ENCODE measurements at regions not wholly inside any gene's neighbourhood (a gene's known extent, or its start where the extent isn't known, plus 50 kb on each side); places are given as distances from the start of the nearest gene placed in this dataset.
"Not testable (repeated sequence)": the region's sequence is repeated elsewhere in the genome, so short reads cannot be mapped to it uniquely, and the experiment has no call there.

- Histone ChIP-seq H3K27me3 (no peaks in the 10 kb centered on the region), H4K20me1 (ENCODE audit: insufficient read depth, poor library complexity, severe bottlenecking) (no peaks in the 10 kb centered on the region), H3K36me3 (replicated peaks; ENCODE audit: insufficient read depth, low read depth) (no peaks in the 10 kb centered on the region), H3K4me3 (no peak overlapping the region), H3K9me3 (ENCODE audit: low read depth) (no peaks in the 10 kb centered on the region), H2AFZ (no peak overlapping the region), H3K4me1 (ENCODE audit: insufficient read depth) (peaks cover 5% of the 10 kb centered on the region), H3K79me2 (no peaks in the 10 kb centered on the region), H3K4me2 (no peak overlapping the region), H3K27ac (no peak overlapping the region), H3K9me2 (replicated peaks; ENCODE audit: insufficient read depth) (no peaks in the 10 kb centered on the region)
- DNase-seq (ENCODE audit: low spot score) = no peak
- WGBS (ENCODE audit: low lambda C conversion rate, missing lambda C conversion rate) = 95% methylated on average over 4 of the region's 4 CpGs
- no peak for TF ChIP-seq EZH2phosphoT487 (IDR thresholded peaks at IDR 0.05; ENCODE audit: low read depth, severe bottlenecking, unreplicated experiment)
- TF ChIP-seq EZH2 (IDR thresholded peaks at IDR 0.05; ENCODE audit: borderline replicate concordance) = no peak
- TF ChIP-seq, protein P1, sequence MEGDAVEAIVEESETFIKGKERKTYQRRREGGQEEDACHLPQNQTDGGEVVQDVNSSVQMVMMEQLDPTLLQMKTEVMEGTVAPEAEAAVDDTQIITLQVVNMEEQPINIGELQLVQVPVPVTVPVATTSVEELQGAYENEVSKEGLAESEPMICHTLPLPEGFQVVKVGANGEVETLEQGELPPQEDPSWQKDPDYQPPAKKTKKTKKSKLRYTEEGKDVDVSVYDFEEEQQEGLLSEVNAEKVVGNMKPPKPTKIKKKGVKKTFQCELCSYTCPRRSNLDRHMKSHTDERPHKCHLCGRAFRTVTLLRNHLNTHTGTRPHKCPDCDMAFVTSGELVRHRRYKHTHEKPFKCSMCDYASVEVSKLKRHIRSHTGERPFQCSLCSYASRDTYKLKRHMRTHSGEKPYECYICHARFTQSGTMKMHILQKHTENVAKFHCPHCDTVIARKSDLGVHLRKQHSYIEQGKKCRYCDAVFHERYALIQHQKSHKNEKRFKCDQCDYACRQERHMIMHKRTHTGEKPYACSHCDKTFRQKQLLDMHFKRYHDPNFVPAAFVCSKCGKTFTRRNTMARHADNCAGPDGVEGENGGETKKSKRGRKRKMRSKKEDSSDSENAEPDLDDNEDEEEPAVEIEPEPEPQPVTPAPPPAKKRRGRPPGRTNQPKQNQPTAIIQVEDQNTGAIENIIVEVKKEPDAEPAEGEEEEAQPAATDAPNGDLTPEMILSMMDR (IDR thresholded peaks at IDR 0.05; ENCODE audit: poor library complexity) = no peak
Observed at GRCh38 chr1:181981821-181982220, 79.7 kb downstream of the ZNF648 start.

DNA sequence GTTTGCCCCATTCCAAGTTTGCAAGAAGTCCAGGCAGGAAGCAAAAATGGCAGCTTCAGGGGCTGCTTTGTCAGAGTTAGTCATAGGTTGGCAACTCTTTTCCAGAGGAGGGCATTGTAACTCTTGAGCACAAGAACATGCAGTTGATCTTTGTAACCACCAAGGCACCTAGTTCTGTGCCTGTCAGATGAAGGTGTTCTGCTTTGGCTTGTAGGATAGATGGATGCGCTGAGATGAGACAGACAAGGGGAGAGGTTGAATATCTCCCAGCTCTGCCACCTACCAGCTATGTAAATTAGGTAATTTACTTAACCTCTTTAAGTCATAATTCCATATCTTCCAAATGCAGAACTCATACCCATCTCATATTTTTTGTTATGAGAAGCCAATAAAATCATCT is 89.3 kb downstream of the ZNF648 start:
- no peaks in the 10 kb centered on the region for H3K9me3 ChIP-seq (ENCODE audit: low read depth)
- H3K36me3 ChIP-seq (replicated peaks; ENCODE audit: insufficient read depth, low read depth) = no peaks in the 10 kb centered on the region
- no peaks in the 10 kb centered on the region for H3K27me3 ChIP-seq
- no peaks in the 10 kb centered on the region for H3K79me2 ChIP-seq
- no peak for TF ChIP-seq EZH2 (IDR thresholded peaks at IDR 0.05; ENCODE audit: borderline replicate concordance)
- no peak for TF ChIP-seq EZH2phosphoT487 (IDR thresholded peaks at IDR 0.05; ENCODE audit: low read depth, severe bottlenecking, unreplicated experiment)
- TF ChIP-seq, protein P1 (IDR thresholded peaks at IDR 0.05; ENCODE audit: poor library complexity) = no peak
- no peak overlapping the region for H2AFZ ChIP-seq
- no peaks in the 10 kb centered on the region for H3K4me1 ChIP-seq (ENCODE audit: insufficient read depth)
- no peak overlapping the region for H3K4me3 ChIP-seq
- no peak overlapping the region for H3K27ac ChIP-seq
- 100% methylated on average over 1 of the region's 1 CpG for WGBS (ENCODE audit: low lambda C conversion rate, missing lambda C conversion rate)
- no peaks in the 10 kb centered on the region for H3K9me2 ChIP-seq (replicated peaks; ENCODE audit: insufficient read depth)
- no peak overlapping the region for H3K4me2 ChIP-seq
- no peaks in the 10 kb centered on the region for H4K20me1 ChIP-seq (ENCODE audit: insufficient read depth, poor library complexity, severe bottlenecking)
- no peak for DNase-seq (ENCODE audit: low spot score)

DNA sequence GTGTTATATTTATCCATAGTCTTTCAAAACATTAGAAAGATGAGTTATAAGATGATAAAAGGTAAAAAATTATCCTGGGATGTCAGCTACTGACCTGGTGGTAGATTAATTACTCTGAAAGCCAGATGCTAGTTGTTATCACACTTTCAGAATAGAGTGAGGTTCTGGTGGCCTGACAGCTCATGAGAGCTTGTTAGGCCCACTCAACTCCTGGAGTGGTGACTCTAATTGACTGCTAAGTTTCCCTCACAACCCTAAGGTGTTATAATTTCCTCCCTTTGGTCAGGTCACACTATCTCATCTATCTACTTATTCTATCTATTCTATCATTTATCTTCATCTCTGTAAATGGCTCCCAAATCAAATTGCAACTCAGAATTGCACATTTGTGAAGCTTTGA is 90.1 kb downstream of the ZNF648 start:
- Histone ChIP-seq H3K27me3 (no peaks in the 10 kb centered on the region), H3K4me3 (no peak overlapping the region), H4K20me1 (ENCODE audit: insufficient read depth, poor library complexity, severe bottlenecking) (no peaks in the 10 kb centered on the region), H2AFZ (no peak overlapping the region), H3K79me2 (no peaks in the 10 kb centered on the region), H3K36me3 (replicated peaks; ENCODE audit: insufficient read depth, low read depth) (no peaks in the 10 kb centered on the region), H3K27ac (no peak overlapping the region), H3K4me1 (ENCODE audit: insufficient read depth) (no peaks in the 10 kb centered on the region), H3K9me2 (replicated peaks; ENCODE audit: insufficient read depth) (no peaks in the 10 kb centered on the region), H3K4me2 (no peak overlapping the region), H3K9me3 (ENCODE audit: low read depth) (no peaks in the 10 kb centered on the region)
- no peak for DNase-seq (ENCODE audit: low spot score)
- no peak for TF ChIP-seq EZH2phosphoT487 (IDR thresholded peaks at IDR 0.05; ENCODE audit: low read depth, severe bottlenecking, unreplicated experiment)
- TF ChIP-seq, protein P1 (IDR thresholded peaks at IDR 0.05; ENCODE audit: poor library complexity) = no peak
- TF ChIP-seq EZH2 (IDR thresholded peaks at IDR 0.05; ENCODE audit: borderline replicate concordance) = no peak

DNA sequence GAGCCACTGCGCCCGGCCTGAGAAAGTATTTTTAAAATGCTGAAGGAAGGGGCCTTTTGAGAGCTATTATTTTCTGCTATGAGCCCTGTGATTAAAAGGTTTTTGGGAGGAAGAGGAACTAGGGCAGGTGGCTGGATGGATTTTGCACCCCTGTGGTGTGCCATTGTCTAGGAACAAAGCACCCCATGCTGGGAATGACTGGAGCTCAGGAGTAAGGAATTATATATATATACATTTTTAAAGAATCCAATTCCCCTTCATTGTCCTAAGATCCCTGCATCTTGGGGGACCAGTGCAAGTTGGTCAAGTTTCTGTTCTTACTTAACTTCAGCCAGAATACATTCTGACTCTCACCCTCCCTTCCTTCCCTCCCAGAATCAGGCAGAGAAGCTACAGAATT is 91.6 kb downstream of the ZNF648 start:
- H3K4me3 ChIP-seq = no peak overlapping the region
- H2AFZ ChIP-seq = no peak overlapping the region
- no peak overlapping the region for H3K4me2 ChIP-seq
- no peaks in the 10 kb centered on the region for H3K4me1 ChIP-seq (ENCODE audit: insufficient read depth)
- H3K27ac ChIP-seq = no peak overlapping the region
- H3K79me2 ChIP-seq = no peaks in the 10 kb centered on the region
- no peak for TF ChIP-seq EZH2 (IDR thresholded peaks at IDR 0.05; ENCODE audit: borderline replicate concordance)
- TF ChIP-seq, protein P1 (IDR thresholded peaks at IDR 0.05; ENCODE audit: poor library complexity) = no peak
- TF ChIP-seq EZH2phosphoT487 (IDR thresholded peaks at IDR 0.05; ENCODE audit: low read depth, severe bottlenecking, unreplicated experiment) = no peak
- H3K9me2 ChIP-seq (replicated peaks; ENCODE audit: insufficient read depth) = no peaks in the 10 kb centered on the region
- no peak for DNase-seq (ENCODE audit: low spot score)
- H3K27me3 ChIP-seq = no peaks in the 10 kb centered on the region
- no peaks in the 10 kb centered on the region for H4K20me1 ChIP-seq (ENCODE audit: insufficient read depth, poor library complexity, severe bottlenecking)
- H3K9me3 ChIP-seq (ENCODE audit: low read depth) = no peaks in the 10 kb centered on the region
- H3K36me3 ChIP-seq (replicated peaks; ENCODE audit: insufficient read depth, low read depth) = no peaks in the 10 kb centered on the region
- 79% methylated on average over 2 of the region's 2 CpGs for WGBS (ENCODE audit: low lambda C conversion rate, missing lambda C conversion rate)

DNA sequence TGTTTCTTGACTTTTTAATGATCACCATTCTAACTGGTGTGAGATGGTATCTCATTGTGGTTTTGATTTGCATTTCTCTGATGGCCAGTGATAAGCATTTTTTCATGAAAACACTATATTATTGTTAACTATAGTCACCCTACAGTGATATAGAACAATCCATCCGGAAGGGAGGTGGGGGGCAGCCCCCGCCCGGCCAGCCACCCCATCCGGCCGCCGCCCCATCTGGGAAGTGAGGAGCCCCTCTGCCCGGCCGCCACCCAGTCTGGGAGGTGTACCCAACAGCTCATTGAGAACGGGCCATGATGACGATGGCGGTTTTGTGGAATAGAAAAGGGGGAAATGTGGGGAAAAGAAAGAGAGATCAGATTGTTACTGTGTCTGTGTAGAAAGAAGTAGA is 106.8 kb downstream of the ZNF648 start:
- H3K27me3 ChIP-seq; H3K4me2 ChIP-seq; H2AFZ ChIP-seq; H3K4me3 ChIP-seq; H3K4me1 ChIP-seq (ENCODE audit: insufficient read depth); H3K27ac ChIP-seq; DNase-seq (ENCODE audit: low spot score); H3K36me3 ChIP-seq (replicated peaks; ENCODE audit: insufficient read depth, low read depth); H4K20me1 ChIP-seq (ENCODE audit: insufficient read depth, poor library complexity, severe bottlenecking); H3K9me3 ChIP-seq (ENCODE audit: low read depth); H3K79me2 ChIP-seq; H3K9me2 ChIP-seq (replicated peaks; ENCODE audit: insufficient read depth): not testable (repeated sequence)
- 100% methylated on average over 6 of the region's 11 CpGs for WGBS (ENCODE audit: low lambda C conversion rate, missing lambda C conversion rate)
